K562 (cell line): ENCODE measurements at regions not wholly inside any gene's neighbourhood (a gene's known extent, or its start where the extent isn't known, plus 50 kb on each side); places are given as distances from the start of the nearest gene placed in this dataset.

Experiments
- ARID1B ChIP-seq: fragments of 450-650 bp; IDR thresholded peaks from 2 replicates; pipeline ENCODE4 v1.6.1; 2016; ENCODE audit warnings: antibody characterized with exemption, mild to moderate bottlenecking, inconsistent platforms
- CBFB ChIP-seq: sonication (generic); formaldehyde crosslinking; IDR thresholded peaks from 2 replicates; pipeline ENCODE4 v1.4.0; 2020; ENCODE audit warnings: mild to moderate bottlenecking, missing genetic modification reagents
- COPS2 ChIP-seq: fragments of 450-650 bp; conservative IDR thresholded peaks from 2 replicates; pipeline ENCODE4 v1.6.1; 2016; ENCODE audit warnings: mild to moderate bottlenecking, moderate library complexity
- DIDO1 ChIP-seq: fragments of 450-650 bp; IDR thresholded peaks from 2 replicates; pipeline ENCODE4 v1.6.1; 2016; ENCODE audit warnings: low read depth, missing biosample characterization, missing genetic modification characterization
- E4F1 ChIP-seq: fragments of 250-450 bp; sonication (Bioruptor Pico); IDR thresholded peaks from 2 replicates; pipeline ENCODE4 v1.5.0; 2021; ENCODE audit warnings: mild to moderate bottlenecking, borderline replicate concordance
- HDAC2 ChIP-seq: fragments of 450-650 bp; IDR thresholded peaks from 2 replicates; pipeline ENCODE4 v1.6.1; 2016; ENCODE audit warnings: mild to moderate bottlenecking
- HMG20A ChIP-seq: fragments of 450-650 bp; formaldehyde crosslinking; conservative IDR thresholded peaks from 2 replicates; pipeline ENCODE4 v1.4.0; 2020; ENCODE audit warnings: mild to moderate bottlenecking, mixed read lengths
- JUND ChIP-seq, 2 experiments: IDR thresholded peaks; 2 replicates in 1 of 2; 3 replicates in 1 of 2; pipeline ENCODE4 v1.6.1; 2011; ENCODE audit warnings: borderline replicate concordance in 2 of 2, low read depth in 2 of 2, low read length in 2 of 2, improper control_type of control experiment in 1 of 2, missing biosample characterization in 1 of 2, missing genetic modification characterization in 1 of 2, missing genetic modification reagents in 1 of 2
- LEF1 ChIP-seq: fragments of 450-650 bp; IDR thresholded peaks from 2 replicates; pipeline ENCODE4 v1.6.1; 2016; ENCODE audit warnings: mild to moderate bottlenecking
- MGA ChIP-seq: fragments of 450-650 bp; IDR thresholded peaks from 2 replicates; pipeline ENCODE4 v1.6.1; 2016; ENCODE audit warnings: mild to moderate bottlenecking, moderate library complexity
- NCOR1 ChIP-seq: fragments of 450-650 bp; IDR thresholded peaks from 2 replicates; pipeline ENCODE4 v1.6.1; 2016; ENCODE audit warnings: mild to moderate bottlenecking, moderate library complexity
- NR2C2 ChIP-seq, 2 experiments: fragments of 200-800 bp in 1 of 2; sonication (Bioruptor generic) in 1 of 2; sonication (generic) in 1 of 2; formaldehyde crosslinking in 1 of 2; IDR thresholded peaks; 2 replicates each; pipeline versions ENCODE4 v1.6.1 to v1.8.0; 2016 to 2022; ENCODE audit warnings: mild to moderate bottlenecking in 1 of 2, missing compliant biosample characterization in 1 of 2, missing genetic modification characterization in 1 of 2, missing genetic modification reagents in 1 of 2
- SMARCE1 ChIP-seq: fragments of 450-650 bp; IDR thresholded peaks from 2 replicates; pipeline ENCODE4 v1.7.1; 2016; ENCODE audit warnings: mild to moderate bottlenecking

- TF ChIP-seq E4F1, result no peak
- no peak for TF ChIP-seq DIDO1 (tag)
- TF ChIP-seq COPS2, result no peak
- no peak for TF ChIP-seq HMG20A
- TF ChIP-seq NR2C2 (CRISPR knock-in tag; IDR thresholded peaks at IDR 0.05), result no peak
- TF ChIP-seq NR2C2 (tag; IDR thresholded peaks at IDR 0.05), result 0 out of 2 replicates have a peak, but pooled peaks have one; percentile 13
- TF ChIP-seq HDAC2, result no peak
- peak; percentile 48 for TF ChIP-seq NCOR1
- no peak for TF ChIP-seq CBFB
- TF ChIP-seq MGA, result peak; percentile 72
- TF ChIP-seq SMARCE1, result peak; percentile 15; the same call in 1 of the 2 replicates
- TF ChIP-seq ARID1B, result peak; percentile 73
- no peak for TF ChIP-seq LEF1
- TF ChIP-seq JUND (IDR thresholded peaks at IDR 0.05; ENCODE audit: borderline replicate concordance, low read depth, low read length), result 0 out of 2 replicates have a peak, but pooled peaks have one; percentile 3
- TF ChIP-seq JUND (tag; IDR thresholded peaks at IDR 0.05; ENCODE audit: borderline replicate concordance, low read depth, low read length), result no peak; the same call in 2 of the 3 replicates
Observed at GRCh38 chr12:92363295-92364146, 217.9 kb upstream of the BTG1 start (continued).
